ENCODE measurements at regions not wholly inside any gene's neighbourhood (a gene's known extent, or its start where the extent isn't known, plus 50 kb on each side); places are given as distances from the start of the nearest gene placed in this dataset.

DNA sequence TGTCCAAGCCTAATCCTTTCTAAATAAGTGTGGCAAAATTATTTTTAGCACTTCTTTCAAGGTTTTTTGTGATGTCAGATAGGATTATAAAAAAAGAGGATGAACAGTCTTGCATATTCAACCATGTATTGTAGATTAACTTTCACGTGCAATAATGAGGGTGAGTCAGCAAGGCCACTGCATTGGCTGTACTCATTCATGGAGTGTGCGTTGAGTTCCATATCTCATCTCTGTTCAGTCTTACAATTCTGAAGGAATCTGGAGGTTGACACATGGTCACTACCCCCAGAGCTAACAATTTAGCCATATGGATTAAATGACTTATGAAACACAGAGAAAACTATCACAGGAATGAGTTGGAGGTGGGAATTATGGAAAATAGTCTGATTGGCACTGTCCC, 810.5 kb downstream of the SLC4A3 start:
- Histone ChIP-seq H3K36me3 (ENCODE audit: low read depth, low read length) (no peaks in the 10 kb centered on the region), H3K9me3 (ENCODE audit: low read length) (no peaks in the 10 kb centered on the region), H3K9me2 (replicated peaks; ENCODE audit: low read length) (no peaks in the 10 kb centered on the region), H3K4me2 (ENCODE audit: low read length) (peak overlapping the region; percentile 3; the same call in 1 of the 2 replicates), H3K4me3 (ENCODE audit: low read length) (no peak overlapping the region), H3K79me2 (ENCODE audit: low read length) (no peaks in the 10 kb centered on the region), H3K9ac (ENCODE audit: low read length) (no peak overlapping the region), H4K20me1 (ENCODE audit: low read length) (no peaks in the 10 kb centered on the region), H2AFZ (ENCODE audit: low read length) (no peak overlapping the region), H3K27ac (ENCODE audit: low read length) (peak overlapping the region; percentile 55), H3K27me3 (ENCODE audit: low read length) (no peaks in the 10 kb centered on the region), H3K4me1 (ENCODE audit: insufficient read depth, low read length) (peaks cover 36% of the 10 kb centered on the region), H3F3A (ENCODE audit: low read length, unreplicated experiment) (no peaks in the 10 kb centered on the region)
- intact Hi-C loops (cut with micrococcal nuclease) = no loop called here
- POLR2A ChIA-PET (ENCODE audit: unreplicated experiment) = no interaction called here
- peak; percentile 62 for DNase-seq
- no TSS peak for BruUV-seq (replicated peaks)
- TF ChIP-seq, protein P1, sequence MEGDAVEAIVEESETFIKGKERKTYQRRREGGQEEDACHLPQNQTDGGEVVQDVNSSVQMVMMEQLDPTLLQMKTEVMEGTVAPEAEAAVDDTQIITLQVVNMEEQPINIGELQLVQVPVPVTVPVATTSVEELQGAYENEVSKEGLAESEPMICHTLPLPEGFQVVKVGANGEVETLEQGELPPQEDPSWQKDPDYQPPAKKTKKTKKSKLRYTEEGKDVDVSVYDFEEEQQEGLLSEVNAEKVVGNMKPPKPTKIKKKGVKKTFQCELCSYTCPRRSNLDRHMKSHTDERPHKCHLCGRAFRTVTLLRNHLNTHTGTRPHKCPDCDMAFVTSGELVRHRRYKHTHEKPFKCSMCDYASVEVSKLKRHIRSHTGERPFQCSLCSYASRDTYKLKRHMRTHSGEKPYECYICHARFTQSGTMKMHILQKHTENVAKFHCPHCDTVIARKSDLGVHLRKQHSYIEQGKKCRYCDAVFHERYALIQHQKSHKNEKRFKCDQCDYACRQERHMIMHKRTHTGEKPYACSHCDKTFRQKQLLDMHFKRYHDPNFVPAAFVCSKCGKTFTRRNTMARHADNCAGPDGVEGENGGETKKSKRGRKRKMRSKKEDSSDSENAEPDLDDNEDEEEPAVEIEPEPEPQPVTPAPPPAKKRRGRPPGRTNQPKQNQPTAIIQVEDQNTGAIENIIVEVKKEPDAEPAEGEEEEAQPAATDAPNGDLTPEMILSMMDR (conservative IDR thresholded peaks at IDR 0.05; ENCODE audit: low read depth, low read length) = no peak
- no peak for TF ChIP-seq EZH2phosphoT487 (IDR thresholded peaks at IDR 0.05; ENCODE audit: borderline replicate concordance, low read length)
- TF ChIP-seq EZH2 (IDR thresholded peaks at IDR 0.05; ENCODE audit: low read length, unreplicated experiment) = no peak
- ATAC-seq = peak; percentile 58
- CTCF ChIA-PET = no interaction called here

DNA sequence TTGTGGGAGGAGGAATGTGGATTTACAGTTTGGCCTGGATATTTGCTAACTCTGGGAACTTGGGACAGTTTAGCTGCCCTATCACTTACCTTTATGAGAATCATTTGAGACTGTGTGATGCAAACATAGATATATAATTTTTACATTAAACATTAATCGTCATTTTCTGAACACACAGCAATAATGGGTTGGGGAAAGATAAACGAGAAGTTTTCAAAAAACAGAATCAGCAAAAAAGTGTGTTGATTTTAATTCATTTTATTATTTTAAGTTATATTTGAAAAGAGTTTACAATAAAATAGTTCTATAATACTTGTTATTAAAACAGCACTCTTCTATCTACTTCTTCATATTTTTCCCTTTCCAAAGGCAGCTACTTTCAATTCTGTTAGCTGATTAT, 813.3 kb downstream of the SLC4A3 start:
- DNase-seq (no peak), ATAC-seq (no peak)
- CTCF ChIA-PET = no interaction called here
- POLR2A ChIA-PET (ENCODE audit: unreplicated experiment) = interaction anchor here (0.6 kb wide), 1 partner anchor 18 kb away, joined by 4 read pairs; no protein-coding TSS in a partner anchor
- intact Hi-C loops (cut with micrococcal nuclease) = no loop called here
- Histone ChIP-seq H3K79me2 (ENCODE audit: low read length) (no peaks in the 10 kb centered on the region), H3K9ac (ENCODE audit: low read length) (no peak overlapping the region), H3K27me3 (ENCODE audit: low read length) (no peaks in the 10 kb centered on the region), H3K4me2 (ENCODE audit: low read length) (no peak overlapping the region), H3K4me3 (ENCODE audit: low read length) (no peak overlapping the region), H4K20me1 (ENCODE audit: low read length) (no peaks in the 10 kb centered on the region), H3K9me3 (ENCODE audit: low read length) (no peaks in the 10 kb centered on the region), H3K36me3 (ENCODE audit: low read depth, low read length) (no peaks in the 10 kb centered on the region), H3K4me1 (ENCODE audit: insufficient read depth, low read length) (peaks cover 27% of the 10 kb centered on the region), H3F3A (ENCODE audit: low read length, unreplicated experiment) (no peaks in the 10 kb centered on the region), H3K27ac (ENCODE audit: low read length) (no peak overlapping the region), H2AFZ (ENCODE audit: low read length) (no peak overlapping the region), H3K9me2 (replicated peaks; ENCODE audit: low read length) (no peaks in the 10 kb centered on the region)
- BruUV-seq (replicated peaks) = no TSS peak
- TF ChIP-seq EZH2 (IDR thresholded peaks at IDR 0.05; ENCODE audit: low read length, unreplicated experiment) (no peak), EZH2phosphoT487 (IDR thresholded peaks at IDR 0.05; ENCODE audit: borderline replicate concordance, low read length) (no peak)
- TF ChIP-seq, protein P1 (conservative IDR thresholded peaks at IDR 0.05; ENCODE audit: low read depth, low read length) = no peak

DNA sequence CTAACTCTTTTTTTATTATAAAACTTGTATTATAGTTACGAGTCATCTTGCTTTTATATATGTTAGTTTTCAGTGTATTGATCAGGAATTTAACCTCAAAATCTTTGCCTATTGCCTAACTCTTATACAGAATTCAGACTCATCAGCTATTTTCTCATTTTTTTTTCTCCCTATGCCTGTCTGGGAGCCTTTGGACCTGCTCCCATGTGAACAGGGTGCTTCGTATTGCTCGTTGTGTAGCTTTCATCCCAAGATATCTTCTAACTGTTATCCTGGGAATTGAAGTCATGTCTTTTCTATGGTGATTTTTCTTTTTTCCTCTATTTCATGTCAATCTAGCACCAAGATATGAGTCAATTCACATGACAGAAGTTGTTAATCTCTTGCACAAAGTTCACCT, 814.0 kb downstream of the SLC4A3 start:
- H3K79me2 ChIP-seq (ENCODE audit: low read length) = no peaks in the 10 kb centered on the region
- no peak overlapping the region for H2AFZ ChIP-seq (ENCODE audit: low read length)
- ChIA-PET POLR2A (ENCODE audit: unreplicated experiment) (no interaction called here), CTCF (no interaction called here)
- TF ChIP-seq, protein P1 (conservative IDR thresholded peaks at IDR 0.05; ENCODE audit: low read depth, low read length) = no peak
- TF ChIP-seq EZH2 (IDR thresholded peaks at IDR 0.05; ENCODE audit: low read length, unreplicated experiment) (no peak), EZH2phosphoT487 (IDR thresholded peaks at IDR 0.05; ENCODE audit: borderline replicate concordance, low read length) (no peak)
- H3K27ac ChIP-seq (ENCODE audit: low read length) = no peak overlapping the region
- intact Hi-C loops (cut with micrococcal nuclease) = no loop called here
- H3K4me1 ChIP-seq (ENCODE audit: insufficient read depth, low read length) = peaks cover 27% of the 10 kb centered on the region
- H3K27me3 ChIP-seq (ENCODE audit: low read length) = no peaks in the 10 kb centered on the region
- no peaks in the 10 kb centered on the region for H3K9me2 ChIP-seq (replicated peaks; ENCODE audit: low read length)
- no peak overlapping the region for H3K9ac ChIP-seq (ENCODE audit: low read length)
- no peaks in the 10 kb centered on the region for H4K20me1 ChIP-seq (ENCODE audit: low read length)
- no peak for ATAC-seq
- no peaks in the 10 kb centered on the region for H3K9me3 ChIP-seq (ENCODE audit: low read length)
- no peak overlapping the region for H3K4me3 ChIP-seq (ENCODE audit: low read length)
- H3K36me3 ChIP-seq (ENCODE audit: low read depth, low read length) = no peaks in the 10 kb centered on the region
- no TSS peak for BruUV-seq (replicated peaks)
- no peak overlapping the region for H3K4me2 ChIP-seq (ENCODE audit: low read length)
- H3F3A ChIP-seq (ENCODE audit: low read length, unreplicated experiment) = no peaks in the 10 kb centered on the region
- no peak for DNase-seq
